GM19099 (cell line): ENCODE measurements at regions not wholly inside any gene's neighbourhood (a gene's known extent, or its start where the extent isn't known, plus 50 kb on each side); places are given as distances from the start of the nearest gene placed in this dataset.

ENCODE experiments used
- POLR2A ChIP-seq: IDR thresholded peaks from 3 replicates; pipeline ENCODE4 v1.6.1; 2011; ENCODE audit warnings: low read depth; ENCODE audit not compliant: insufficient read length; ENCODE audit errors: extremely low read depth

- TF ChIP-seq POLR2A: no peak
Observed at GRCh38 chr22:47883757-47884156, 1121.3 kb downstream of the TBC1D22A start.

DNA sequence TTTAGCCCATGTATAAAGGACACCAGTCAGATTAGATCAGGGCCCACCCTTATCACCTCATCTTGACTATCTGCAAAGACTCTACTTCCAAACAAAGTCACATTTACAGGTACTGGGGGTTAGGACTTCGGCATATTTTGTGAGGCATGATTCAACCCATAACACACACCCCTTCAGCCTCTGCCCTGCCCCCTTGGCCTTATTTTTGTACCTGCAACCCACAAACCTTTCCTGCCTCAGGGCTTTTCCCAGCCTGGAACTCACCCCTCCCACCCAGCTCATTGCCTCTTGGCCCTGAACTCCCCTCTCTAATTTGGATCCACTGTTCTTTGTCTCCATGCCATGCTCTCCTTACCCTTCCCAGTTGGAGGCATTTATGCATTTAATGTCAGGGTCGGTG lies 1116.9 kb downstream of the TBC1D22A start:
- TF ChIP-seq POLR2A: no peak

DNA sequence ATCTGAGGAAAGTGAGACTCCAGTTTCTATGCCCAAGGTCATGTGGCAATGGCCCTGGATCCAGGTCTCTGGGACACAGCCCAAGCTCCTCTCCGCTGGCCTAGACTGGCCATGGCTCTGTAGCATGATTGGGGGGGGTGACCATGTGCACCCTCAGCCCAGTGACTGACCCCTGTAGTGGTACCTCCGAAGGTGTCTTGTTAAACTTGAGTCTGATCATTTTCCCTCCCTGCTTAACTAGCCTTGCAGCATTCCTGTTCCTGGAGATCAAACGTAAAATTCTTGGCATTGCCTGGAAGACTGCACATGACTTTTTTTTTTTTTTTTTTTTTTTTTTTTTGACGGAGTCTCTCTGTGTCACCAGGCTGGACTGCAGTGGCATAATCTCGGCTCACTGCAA lies 1116.0 kb downstream of the TBC1D22A start:
- no peak for TF ChIP-seq POLR2A

- TF ChIP-seq POLR2A: no peak
Observed at GRCh38 chr22:47872761-47873535, 1110.5 kb downstream of the TBC1D22A start.

DNA sequence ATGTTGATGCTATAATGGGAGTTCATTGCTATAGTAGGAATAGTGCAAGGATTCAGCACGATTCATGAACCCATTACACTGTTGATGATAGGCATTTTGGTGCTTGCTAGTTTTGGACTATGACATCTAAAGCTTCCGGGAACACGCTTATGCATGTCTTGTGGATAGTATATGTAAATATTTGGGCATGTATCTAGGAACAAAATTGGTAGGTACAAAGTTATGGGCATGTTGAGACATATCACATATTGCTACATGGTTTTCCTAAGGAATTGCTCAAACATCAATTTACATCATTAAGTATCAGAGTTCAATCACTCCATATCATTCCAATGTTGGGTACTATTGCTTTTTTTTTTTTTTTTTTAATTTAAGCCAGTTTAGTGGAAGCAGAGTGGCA lies 1103.2 kb downstream of the TBC1D22A start:
- TF ChIP-seq POLR2A: no peak

GRCh38 chr22:47862394-47862793 lies 1099.9 kb downstream of the TBC1D22A start:
- TF ChIP-seq POLR2A: no peak

DNA sequence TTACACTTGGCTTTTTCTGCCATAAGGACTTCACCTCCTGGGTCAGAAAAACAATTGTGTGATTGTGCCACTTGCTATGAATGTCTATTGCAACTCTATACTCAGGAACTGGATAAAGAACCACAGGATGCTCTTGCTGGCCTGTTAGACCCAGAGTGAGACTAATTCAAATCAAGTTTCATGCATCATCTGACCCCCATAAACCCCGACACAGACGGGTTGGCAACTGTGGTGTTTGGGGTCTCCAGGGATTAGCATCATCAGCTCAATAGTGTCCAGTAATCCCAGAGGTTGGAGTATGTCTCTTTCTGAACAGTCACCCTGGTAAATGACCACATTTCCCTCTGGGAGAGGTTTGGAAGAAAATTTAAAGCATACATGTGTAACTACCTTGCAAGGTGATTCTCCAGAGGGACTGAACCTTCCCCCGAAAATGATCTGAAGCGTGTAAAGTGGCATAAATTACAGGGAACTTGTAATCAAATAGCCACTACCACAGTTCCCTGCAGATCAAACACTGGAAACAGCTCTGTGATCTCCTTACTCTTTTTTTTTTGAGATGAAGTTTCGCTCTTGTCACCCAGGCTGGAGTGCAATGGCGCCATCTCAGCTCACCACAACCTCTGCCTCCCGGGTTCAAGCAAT lies 1097.6 kb downstream of the TBC1D22A start:
- TF ChIP-seq POLR2A: no peak

GRCh38 chr22:47858773-47859306 lies 1096.4 kb downstream of the TBC1D22A start:
- no peak for TF ChIP-seq POLR2A

GRCh38 chr22:47854680-47855079 lies 1092.2 kb downstream of the TBC1D22A start:
- TF ChIP-seq POLR2A: no peak

DNA sequence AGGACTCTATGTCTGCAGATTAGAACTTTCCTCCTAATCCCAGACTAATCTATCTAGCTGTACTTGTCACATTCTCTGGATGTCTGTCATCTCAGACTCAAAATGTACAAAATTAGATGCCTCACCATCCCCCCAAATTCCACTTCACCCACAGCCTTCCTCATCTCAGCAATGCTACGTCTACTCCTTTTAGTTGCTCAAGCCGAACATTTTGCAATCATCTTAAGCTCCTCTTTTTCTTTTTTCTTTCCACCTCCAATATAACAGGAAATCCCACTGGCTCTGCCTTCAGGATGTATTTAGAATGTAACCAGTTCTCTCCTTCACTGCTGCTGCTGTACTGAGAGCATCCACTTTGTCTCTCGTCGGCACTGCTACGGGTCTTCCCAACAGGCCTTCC lies 1091.8 kb downstream of the TBC1D22A start:
- no peak for TF ChIP-seq POLR2A

DNA sequence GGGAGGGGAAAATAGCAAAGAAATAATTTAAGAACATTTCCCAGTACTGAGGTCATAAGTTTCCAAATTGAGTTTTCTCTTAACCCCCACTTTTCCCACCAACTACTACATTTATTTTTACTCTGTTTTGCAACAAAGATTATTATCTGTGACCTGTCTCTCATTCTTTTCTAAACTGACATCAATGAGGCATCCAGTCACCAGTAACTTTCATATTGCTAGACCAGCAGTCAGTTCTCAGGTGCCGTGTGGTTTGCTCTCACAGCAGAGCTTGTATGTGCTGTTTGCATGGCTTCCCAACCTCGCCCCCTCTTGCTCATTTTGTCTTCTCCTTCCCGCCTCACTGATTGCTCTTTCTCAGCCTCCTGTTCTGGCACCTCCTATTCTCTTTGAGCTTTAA lies 1091.3 kb downstream of the TBC1D22A start:
- TF ChIP-seq POLR2A: no peak

DNA sequence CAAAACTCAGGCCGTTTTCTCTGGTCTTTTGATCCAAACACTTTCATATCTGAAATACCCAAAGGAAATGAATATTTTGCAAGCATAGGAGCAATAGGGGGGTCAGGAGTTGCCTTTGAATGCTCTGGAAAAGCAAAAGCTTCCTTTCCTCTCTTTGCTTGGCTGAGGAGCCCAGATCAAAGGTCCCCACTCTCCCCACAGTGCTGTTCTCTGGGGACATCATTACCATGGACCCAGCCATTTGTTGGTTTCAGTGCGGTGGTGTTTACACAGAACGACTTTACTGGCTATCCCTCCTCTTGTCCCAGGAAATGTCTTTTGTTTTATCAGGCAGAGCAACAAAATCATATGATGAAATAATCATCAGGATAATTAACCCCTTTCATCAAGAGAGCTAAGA lies 1089.1 kb downstream of the TBC1D22A start:
- TF ChIP-seq POLR2A: no peak

GRCh38 chr22:47850644-47851151 lies 1088.2 kb downstream of the TBC1D22A start:
- no peak for TF ChIP-seq POLR2A

GRCh38 chr22:47849576-47849975 lies 1087.1 kb downstream of the TBC1D22A start:
- no peak for TF ChIP-seq POLR2A

DNA sequence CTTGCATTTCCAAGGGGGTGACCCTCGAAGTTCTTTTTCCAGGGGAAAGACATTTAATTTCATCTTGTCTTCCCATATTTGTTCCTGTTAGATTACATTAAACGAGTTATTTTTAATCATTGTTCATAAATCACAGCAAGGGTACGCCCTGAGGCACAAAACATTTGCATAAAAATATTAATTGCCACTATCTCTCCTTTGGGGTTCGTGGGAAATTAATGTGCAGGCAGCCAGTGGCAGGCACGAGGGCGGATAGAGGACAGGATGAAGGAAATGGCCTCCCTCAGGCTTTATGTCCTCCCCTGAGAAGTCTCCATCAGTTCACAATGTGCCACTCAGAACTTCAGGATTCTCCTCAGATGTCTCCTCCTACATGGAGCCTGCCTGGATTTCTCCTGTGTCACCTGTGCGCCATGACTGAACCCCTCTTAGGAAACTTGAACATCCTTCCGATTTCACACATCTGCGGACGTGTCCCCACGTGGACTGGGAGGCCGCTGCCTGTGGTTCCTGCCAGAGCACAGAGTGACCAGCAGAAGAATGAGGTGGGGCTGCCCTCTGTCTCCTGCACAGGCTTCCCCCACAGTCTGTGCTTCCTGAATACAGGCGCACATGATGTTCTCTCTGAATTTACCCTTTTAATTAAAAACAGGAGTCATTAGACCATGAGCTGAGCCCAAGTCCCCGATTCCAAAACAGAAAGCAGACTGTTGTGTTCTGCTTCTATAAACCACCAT lies 1085.9 kb downstream of the TBC1D22A start:
- TF ChIP-seq POLR2A: no peak
